ENCODE measurements at regions not wholly inside any gene's neighbourhood (a gene's known extent, or its start where the extent isn't known, plus 50 kb on each side); places are given as distances from the start of the nearest gene placed in this dataset.

DNA sequence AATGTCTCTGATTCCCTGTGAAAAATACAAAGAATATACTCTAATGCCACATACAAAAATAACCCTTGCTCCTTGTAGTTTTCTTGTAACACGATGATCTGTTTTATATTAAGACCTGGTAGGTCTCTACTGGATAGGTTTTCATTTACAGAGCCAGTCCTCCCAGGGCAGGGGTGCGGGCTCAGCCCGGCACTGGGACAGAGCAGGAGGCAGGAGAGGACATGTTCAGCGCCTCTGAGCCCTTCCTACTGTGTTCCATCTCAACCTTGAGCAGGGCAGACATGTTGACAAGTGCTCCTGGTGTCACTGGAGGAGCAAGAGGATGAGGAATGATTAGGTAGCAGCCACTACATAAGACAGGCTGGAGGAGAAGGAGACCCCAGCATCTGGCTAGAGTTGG is 335.5 kb downstream of the INSIG2 start:
- TF ChIP-seq, protein P1, sequence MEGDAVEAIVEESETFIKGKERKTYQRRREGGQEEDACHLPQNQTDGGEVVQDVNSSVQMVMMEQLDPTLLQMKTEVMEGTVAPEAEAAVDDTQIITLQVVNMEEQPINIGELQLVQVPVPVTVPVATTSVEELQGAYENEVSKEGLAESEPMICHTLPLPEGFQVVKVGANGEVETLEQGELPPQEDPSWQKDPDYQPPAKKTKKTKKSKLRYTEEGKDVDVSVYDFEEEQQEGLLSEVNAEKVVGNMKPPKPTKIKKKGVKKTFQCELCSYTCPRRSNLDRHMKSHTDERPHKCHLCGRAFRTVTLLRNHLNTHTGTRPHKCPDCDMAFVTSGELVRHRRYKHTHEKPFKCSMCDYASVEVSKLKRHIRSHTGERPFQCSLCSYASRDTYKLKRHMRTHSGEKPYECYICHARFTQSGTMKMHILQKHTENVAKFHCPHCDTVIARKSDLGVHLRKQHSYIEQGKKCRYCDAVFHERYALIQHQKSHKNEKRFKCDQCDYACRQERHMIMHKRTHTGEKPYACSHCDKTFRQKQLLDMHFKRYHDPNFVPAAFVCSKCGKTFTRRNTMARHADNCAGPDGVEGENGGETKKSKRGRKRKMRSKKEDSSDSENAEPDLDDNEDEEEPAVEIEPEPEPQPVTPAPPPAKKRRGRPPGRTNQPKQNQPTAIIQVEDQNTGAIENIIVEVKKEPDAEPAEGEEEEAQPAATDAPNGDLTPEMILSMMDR (IDR thresholded peaks at IDR 0.05), result no peak
- TF ChIP-seq POLR2A (IDR thresholded peaks at IDR 0.05) (no peak), EP300 (IDR thresholded peaks at IDR 0.05) (no peak)

All from ovary (tissue), 3 donors.